Occipital lobe (tissue), 1 donor: ENCODE measurements at regions not wholly inside any gene's neighbourhood (a gene's known extent, or its start where the extent isn't known, plus 50 kb on each side); places are given as distances from the start of the nearest gene placed in this dataset.

Experiments
- DNase-seq: peaks from one replicate; lab custom pipeline; 2025; lab: John Stamatoyannopoulos, UW

DNA sequence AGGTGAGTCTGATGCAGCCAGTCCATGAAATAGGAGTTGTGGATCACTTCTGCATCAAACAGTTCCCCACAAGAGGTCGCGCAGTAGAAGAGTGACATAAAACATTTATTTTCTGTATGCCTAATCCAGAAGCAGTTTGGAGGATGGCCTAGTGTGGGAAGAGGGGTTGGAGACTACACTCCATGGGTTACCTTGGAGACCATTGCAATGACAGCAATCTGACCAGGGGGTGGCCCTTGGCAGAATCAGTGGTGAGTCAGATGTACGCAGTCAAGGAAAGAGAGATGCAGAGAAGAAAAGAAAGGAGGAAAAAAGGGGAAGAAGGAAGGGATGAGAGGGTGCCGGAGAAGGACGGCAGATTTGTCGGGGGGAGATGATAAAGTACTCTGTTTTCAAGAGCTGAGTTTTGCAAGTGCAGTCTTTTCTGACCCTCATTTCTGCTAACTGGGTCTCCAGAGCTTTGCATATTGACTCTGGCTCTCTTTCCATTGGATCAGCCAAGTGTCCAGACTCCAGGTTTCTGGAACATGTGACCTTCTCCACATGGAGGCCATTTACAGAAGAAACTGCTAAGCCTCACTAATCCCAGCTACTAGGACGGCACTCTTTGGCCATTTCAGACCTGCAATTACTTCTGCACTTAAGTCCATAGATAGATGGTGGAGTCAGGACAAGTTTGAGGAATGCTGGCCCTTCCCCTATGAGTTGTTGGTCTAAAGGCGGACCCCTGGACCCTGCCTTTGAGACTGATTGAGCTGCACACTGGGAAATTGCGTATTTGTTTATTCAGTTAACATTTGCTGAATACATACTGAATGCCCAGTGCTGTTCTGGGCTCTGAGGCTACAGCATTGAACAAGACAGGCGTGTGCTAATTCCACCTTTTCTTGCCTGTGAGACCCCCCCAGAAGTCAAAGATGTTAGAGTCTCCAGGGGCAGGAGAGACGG lies 424.2 kb downstream of the BCL11B start:
- no peak for DNase-seq

DNA sequence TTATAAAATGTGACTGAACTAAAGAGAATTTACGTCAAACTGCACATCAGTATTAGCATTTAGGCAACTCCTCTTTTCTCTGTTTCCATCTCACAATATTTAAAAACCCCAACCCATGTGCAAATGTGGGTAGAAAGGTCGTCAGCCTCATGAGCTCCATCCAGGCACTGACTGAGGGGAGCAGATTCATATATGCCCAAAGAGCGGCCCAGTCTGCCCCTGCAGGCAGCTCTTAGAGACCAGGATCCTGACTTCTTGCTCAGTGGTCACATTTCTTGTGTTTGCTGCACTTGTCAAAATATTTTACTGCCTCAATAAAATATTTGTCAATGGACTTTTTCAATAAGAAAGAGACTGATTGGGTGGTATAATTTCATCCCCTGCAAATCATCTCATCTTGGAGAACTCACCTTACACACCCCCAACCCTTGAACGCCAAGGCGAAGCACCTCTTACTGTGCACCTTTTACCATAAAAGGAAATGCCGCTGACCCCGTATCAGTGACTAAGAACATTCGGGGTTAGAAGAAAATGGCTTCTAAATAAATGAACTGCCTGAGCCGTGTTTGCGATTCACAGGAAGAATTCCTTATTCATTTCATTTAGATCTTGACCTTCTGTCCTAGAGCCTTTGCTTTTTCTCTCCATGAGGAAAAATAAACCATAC lies 418.8 kb downstream of the BCL11B start:
- no peak for DNase-seq

DNA sequence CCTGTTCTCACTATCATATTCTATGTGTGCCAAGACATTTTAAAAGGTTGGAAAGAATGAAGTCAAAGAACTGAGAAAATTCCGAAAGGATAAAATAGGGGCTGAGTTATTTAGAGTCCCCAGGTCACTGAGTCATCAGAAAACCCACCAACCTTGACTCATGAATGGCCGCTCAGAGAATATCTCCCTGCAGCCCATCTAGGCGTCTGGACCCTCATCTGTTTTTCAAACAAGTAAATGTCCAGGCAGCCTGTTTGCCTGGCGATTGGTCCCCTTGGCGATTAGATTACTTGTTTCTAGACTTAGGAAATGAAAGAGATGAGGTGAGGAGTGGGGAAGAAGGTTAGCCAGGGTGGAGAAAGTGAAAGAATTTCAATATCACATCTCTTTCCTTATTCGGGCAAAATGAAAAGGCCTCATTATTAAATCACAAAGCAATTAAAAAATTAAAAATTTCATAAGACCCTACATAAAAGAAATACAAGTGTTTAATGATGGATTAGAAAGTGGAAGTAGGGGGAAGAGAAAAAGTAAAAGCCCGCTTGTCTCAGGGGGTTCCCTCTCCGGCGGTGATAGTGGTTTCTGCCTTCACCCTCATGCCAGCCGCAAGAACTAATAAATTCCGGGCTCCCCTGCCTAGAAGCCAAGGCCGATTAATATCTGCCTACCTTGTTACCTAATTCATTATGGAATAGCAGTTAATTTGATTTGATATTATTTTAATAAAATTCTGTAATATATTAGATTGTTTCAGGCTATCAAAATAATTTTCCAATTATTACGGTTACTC lies 415.9 kb downstream of the BCL11B start:
- no peak for DNase-seq

DNA sequence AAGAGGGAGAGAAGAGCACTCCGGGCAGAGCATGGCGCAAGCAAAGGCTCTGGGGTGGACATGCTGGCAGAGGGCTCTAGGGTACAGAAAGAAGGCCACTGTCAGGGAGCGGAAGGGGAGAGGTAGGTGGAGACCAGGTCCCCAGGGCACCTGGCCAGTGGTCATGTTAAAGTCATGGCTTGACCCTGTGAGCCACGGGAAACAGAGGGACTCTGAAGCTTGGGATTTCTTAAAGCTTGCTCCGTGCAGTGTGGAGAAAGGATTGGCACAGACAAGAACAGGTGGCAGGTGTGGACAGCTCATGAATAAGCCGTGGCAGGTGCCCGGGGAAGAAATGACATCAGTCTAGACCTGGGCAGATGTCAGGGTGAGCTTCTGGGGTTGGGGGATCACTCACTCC lies 413.8 kb downstream of the BCL11B start:
- DNase-seq: no peak

DNA sequence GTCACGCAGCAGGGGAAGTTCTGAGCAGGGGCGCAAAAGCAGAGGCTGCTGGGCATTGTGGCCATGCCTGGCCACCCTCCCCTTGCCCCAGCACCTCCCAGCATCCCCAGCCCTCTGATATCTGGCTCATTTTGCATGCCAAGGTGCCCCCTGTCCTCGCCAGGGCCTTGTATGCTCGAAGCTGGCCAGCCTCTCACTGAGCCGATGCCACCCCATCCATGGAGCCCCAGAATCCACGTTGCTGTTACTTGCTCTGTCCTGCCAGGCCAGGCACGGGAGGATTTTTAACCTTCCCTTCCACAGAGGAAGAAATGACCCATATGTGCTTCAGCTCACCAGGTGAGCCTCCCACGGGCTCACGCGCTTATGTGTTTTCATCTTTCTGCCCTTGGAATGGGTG lies 413.4 kb downstream of the BCL11B start:
- no peak for DNase-seq

DNA sequence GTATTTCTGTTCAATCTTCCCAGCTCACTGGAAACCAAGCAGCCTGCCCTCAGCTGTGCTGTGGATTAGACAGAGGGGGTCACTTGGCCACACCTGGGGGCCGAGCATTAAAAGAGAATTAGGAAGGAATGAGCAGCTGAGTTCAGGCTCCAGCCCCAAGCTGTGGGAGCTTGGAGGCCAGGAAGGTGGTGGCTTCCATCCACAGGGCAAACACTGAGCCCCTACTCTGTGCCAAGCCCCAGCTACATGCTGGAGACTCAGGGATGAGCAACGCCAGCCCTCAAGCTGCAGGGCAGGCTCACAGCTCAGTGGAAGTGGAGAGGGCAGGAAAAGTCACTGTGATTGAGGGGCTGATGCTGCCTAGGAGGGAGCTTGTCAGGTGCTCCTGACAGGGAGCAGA lies 412.7 kb downstream of the BCL11B start:
- no peak for DNase-seq

DNA sequence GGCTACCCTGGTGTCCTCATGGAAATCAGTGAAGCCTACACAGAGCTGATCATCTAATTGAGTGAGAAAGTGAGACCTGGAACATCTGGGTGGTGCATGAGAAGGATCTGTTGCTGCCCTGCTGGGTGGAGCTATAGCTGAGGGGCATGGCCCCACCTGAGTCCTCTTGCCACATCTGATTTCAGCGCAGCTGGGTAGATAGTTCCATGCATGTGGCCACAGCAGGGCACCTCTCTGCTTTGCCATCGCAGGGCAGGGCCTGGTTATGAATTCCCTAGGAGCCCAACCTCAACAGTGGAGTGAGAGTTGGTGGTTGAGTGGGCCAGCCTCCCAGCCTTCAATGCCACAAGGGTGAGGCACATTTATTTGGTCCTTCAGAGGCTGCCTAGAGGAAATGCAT lies 407.8 kb downstream of the BCL11B start:
- DNase-seq: no peak

DNA sequence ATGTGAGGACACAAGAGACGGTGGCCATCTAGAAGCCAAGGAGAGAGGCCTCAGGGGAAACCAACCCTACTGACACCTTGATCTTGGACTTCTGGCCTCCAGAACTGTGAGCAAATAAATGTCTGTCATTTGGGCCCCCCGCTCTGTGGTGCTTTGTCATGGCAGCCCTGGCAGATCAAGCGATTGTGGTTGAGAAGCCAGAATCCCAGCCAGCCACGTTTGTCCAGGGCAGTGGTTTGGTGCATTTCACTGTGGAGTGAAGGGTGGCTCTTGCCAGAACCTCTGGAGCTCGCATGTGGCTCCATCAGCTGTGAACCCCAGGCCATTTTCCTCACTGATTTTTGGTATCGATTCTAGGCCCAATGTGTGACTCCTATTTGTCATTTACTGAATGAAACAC lies 404.9 kb downstream of the BCL11B start:
- DNase-seq: no peak

DNA sequence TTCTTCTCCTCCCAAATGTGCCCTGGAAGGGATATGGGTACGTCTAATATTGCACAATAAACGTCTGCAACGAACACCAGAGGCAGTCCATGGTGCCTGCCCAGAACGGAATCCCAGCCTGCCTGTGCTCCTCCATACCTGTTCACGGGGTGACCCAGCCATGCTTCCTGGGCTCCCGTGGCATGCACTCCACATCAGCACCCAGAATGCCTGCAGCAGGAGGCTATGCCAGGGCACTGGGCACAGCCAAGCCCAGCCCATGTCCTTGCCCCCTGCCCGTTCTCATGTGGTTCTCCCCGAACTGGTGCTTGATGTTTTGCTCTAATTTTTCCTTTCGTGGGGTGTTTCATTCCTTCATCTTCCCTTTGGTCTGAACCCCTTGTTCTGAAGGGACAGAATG lies 404.3 kb downstream of the BCL11B start:
- DNase-seq: no peak

DNA sequence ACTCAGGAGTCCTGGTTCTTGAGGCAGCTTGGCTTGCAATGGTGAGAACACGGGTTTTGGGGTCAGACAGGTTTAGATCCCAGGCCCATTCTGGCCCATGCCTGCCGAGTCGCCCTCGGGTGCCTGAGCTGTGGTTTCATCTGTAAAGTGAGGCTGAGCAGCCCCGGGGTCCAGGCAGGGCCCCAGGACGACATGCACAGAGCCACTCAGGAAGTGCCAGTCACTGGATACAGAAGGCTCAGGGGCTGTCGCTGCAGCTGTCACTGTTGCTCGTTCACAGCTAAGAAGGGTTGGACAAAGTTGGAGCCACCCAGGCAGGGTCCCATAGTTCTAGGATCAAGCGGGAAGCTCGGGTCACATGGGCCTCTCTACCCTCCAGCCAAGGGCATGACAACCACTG lies 403.1 kb downstream of the BCL11B start:
- no peak for DNase-seq

DNA sequence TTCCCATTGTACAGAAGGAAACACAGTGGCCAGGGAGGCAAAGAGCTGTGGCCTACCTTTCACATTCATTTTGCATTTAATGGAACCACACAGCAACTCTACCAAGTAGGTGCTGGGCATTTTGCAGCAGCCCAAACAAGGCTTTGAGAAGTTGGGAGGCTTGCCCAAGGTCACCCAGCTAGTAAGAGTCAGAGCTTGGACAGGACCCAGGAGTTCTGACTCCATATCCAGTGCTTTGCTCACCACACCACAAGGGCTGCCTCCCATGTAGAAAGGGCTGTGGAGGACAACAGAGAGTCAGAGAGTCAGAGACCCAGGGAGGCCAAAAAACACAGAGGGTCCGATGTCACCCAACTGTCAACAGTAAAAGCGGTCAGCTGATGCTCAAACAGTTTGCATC lies 400.2 kb downstream of the BCL11B start:
- no peak for DNase-seq

DNA sequence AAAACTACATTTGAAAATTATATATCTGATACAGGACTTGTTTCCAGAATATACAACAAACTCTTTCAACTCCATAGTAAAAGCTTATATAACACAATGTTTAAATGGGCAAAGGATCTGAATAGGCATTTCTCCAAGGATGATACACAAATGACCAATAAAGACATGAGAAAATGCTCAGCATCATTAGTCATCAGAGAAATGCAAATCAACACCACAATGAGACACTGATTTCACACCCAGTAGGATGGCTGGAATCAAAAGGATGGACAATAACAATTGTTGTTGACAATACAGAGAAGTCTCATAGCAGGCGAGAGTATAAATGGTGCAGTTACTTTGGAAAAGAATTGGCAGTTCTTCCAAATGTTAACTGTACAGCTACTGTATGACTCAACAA lies 394.9 kb downstream of the BCL11B start:
- DNase-seq: no peak

DNA sequence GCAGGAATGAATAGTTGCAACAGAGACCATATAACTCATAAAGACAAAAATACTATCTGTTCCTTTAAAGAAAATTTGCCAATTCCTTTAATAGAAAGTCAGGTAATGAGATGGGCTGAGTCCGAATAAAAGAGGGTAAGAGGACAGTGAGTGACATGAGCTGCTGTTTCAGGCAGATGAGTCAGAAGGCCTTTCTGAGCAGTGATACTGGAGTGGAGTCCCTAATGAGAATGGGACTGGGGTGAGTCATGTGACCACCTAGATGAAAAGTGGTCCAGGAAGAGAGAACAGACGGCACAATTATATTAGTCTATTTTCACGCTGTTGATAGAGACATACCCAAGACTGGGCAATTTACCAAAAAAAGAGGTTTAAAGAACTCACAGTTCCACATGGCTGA lies 393.7 kb downstream of the BCL11B start:
- no peak for DNase-seq

DNA sequence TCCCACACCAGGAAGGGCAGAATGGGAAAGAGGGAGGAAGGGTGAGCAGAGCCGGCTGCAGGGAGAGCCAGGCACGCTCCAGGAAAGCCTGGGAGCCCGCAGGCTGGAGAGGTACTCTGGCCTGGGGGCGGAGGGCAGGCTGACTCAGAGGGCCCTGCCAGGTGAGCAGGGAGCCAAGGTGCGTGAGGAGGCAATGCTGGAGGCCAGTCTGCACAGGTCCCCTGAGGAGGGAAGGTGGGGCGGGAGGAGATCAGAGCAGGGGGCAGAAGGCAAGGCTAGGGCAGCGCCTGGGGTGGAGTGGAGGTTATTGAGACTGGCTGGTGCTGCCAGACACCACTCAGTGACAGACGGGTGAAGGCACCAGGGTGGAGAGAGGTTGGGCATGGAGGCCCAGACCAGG lies 385.0 kb downstream of the BCL11B start:
- no peak for DNase-seq

DNA sequence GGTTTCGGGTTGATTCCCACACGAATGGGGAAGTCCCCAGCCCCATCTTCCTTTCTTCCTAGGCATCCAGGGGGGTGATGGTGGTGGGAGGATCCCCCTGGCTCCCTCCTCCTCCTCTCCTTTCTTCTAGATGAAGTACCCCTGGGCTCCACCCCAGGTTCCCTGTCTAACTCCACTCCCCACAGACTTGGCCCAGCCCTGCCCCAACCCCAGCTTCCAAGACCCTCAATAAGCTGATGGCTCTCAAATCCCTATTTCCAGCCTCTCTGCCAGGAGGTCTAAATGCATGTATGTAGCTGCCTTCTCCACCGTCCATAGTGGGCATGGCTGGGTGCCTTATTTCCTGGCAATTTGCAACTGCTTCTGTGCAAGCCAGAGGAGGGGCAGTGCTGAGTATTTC lies 383.7 kb downstream of the BCL11B start:
- no peak for DNase-seq

DNA sequence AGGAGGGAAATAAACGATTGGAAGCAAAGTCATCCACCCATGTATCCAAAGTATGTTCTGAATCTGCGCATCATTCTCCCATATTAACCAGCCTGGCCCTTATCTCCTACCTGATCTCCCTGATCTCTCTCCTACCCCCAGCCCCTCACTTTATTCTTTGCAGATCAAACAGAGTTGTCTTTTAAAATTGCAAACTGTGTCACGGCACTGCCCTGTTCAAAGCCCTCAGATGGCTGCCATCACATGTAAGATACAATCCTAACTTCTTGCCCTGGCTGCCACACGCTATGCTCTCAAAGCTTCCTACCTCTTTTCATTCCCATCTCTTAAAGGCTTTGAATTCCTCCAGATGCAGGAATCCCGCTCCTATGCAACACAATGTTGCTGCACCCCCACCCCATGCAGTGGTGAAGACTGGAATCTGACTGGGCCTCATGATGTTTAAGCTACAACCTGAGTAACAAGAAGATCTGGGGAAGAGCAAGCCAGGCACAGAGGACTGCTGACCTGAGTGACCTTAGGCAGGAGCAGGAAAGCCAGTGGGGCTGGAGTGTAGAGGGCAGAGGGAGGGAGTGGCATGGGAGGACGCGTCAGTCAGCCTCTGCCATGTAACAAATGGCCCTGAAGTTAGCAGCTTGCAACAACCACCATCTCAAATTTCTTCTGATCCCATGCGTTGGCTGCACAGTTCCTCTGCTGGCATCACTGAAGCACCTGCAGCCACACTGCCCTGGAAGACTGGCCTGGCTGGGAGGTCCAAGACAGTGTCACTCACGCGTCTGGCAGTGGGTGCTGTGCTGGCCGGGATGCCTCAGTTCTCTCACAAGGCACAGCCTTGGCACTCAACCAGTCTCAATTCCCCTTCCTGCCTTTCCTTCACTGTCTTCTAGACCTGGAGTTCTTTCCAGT lies 382.8 kb downstream of the BCL11B start:
- DNase-seq: no peak

DNA sequence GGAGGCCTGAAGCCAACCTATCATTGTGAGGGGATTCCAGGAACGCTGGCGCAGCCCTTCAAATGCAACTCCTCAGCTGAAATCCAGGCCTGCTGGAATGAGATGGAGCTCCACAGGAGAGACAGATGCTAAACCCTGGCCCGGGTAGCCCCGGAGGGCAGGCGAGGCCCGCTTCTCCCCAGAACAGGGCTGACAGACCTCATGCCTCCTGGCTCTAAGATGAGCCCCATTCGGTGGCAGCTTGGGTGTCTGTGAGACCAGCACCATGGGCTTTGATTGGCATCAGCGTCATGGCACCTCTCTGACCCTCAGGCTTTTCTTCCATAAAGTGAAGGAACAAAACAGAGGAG lies 382.2 kb downstream of the BCL11B start:
- no peak for DNase-seq

DNA sequence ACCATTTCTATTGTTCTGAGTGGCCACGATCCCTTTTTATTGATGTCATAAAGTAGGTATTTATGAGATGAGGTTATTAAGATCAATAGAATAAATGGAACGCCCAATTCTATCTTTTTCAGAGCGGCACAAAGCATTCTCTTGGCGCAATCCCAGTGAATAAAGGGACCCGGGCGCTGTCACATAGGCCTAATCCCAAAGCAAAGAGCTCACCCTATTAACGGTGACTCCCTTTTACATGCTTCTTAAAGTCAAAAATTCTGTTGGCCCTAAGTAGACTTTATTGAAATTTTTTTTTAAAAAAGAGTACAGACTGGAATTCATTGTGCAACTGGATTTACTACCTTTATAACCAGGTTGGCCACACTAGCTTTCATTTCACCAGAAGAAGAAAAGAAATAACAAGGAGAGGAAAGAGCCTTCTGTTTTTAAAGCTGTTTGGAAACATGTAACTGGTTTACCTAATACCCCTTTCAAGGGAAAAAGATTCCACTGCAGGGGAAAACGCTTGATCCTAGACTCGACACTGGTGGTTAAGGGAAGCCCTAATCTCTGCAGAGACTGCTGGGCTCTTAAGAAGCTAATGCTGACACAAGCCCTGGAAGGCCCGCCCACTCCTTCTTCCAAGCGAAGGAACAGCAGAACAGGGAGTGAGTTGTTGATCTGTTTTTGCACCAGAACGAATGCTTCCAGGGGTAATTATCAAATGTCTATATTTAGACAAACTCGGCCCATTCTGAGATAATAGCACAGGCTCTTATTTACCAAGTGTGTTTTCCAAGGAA lies 381.2 kb downstream of the BCL11B start:
- no peak for DNase-seq

DNA sequence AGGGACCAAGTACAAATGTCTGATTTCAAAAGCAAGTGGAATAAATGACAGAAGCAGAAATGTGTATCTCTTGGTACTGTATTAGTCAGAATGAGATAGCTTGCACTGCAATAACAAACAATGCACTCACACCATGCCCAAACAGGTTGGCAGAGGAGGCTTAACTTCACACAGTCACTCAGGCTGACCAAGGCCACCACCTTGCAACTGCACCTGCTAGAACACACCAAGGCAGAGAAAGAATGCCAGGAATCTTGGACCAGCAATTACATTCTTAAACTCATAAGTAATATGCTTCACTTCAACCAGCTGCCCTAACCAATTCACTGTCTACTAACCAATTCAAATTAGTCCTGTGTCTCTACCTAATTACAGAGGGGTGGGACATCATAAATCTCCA lies 378.3 kb downstream of the BCL11B start:
- DNase-seq: no peak

DNA sequence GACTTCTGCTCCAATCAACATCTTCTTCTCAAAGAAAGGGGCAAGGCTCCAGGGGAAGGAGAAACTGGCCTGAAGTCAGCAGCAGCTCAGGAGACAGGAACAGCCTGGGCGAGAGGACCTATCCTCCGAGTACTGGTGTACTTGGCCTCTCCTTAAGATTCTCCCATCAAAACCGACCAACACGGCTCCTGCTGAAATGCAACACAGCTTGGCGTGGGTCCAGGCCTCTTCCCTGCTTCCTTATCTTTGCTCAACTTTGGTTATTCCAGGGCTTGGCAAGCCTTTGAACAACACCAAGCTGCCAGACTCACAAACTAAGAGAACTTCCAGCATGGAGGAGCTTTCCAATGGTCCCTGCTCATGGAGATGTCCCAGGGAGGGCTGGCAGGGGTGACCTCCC lies 377.4 kb downstream of the BCL11B start:
- DNase-seq: no peak

DNA sequence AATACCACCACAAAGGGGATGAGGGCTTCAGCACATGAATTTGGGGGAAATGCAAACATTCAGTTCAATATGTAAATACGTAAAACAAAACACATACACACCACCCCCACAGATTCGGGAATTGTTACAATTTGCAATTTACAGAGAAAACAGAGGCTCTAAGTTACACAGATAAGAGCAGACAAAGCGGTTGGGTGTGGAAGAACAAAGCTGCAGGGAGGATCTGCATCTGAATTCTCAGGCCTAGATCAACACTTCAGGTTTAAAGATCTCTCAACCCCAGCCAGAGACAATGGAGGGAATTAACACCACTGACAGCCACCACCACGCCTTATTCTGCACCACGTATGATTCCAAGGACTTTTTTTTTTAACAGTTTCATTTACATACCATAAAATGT lies 375.5 kb downstream of the BCL11B start:
- no peak for DNase-seq
